ENCODE measurements at regions not wholly inside any gene's neighbourhood (a gene's known extent, or its start where the extent isn't known, plus 50 kb on each side); places are given as distances from the start of the nearest gene placed in this dataset.
"Not testable (repeated sequence)": the region's sequence is repeated elsewhere in the genome, so short reads cannot be mapped to it uniquely, and the experiment has no call there.

GRCh38 chr1:79519084-79519760 lies 512.7 kb upstream of the ADGRL4 start:
- no peak for FAIRE-seq

- no peak for FAIRE-seq
Observed at GRCh38 chr1:79517470-79518224, 511.1 kb upstream of the ADGRL4 start.

DNA sequence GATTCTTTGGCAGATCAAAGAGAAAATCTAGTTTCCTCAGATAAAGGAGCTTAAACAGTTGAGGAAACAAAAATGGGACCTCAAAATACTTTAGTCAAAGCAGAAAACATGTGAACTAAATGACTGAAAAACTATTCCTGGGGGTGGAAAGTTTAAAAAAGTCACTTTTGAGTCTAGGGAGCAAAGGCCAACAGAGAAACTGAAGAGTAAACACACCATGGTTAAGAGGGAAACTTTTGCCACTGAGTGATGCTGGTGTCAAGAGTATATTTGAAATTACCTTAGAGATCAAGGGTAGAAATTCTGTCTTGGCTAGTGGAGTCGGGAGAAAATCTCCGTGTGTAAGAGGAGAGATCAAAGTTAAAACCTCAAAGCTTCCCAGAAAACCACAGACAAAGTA lies 501.2 kb upstream of the ADGRL4 start:
- FAIRE-seq, result no peak

GRCh38 chr1:79501153-79501552 lies 494.6 kb upstream of the ADGRL4 start:
- FAIRE-seq, result no peak

DNA sequence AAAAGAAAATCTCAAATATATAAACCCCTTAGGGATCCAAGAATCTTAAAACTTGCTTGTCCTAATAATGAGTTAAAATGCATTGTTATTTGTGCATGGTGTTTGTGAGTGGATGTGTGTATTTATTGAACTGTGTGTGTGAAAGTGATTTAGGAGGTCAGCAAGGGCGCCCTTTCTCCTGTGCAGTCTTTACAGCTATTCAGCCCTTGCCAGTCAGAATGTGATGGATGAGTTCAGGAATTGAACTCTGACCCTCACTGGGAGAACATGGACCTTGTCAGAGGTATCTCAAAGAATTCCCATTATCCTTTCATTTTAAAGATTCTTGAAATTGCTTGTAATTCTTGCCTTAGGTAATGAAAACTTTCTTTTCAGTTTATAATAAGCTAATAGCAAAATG lies 493.0 kb upstream of the ADGRL4 start:
- FAIRE-seq, result no peak

- FAIRE-seq, result peak; percentile 54
Observed at GRCh38 chr1:79497193-79497773, 490.8 kb upstream of the ADGRL4 start.

DNA sequence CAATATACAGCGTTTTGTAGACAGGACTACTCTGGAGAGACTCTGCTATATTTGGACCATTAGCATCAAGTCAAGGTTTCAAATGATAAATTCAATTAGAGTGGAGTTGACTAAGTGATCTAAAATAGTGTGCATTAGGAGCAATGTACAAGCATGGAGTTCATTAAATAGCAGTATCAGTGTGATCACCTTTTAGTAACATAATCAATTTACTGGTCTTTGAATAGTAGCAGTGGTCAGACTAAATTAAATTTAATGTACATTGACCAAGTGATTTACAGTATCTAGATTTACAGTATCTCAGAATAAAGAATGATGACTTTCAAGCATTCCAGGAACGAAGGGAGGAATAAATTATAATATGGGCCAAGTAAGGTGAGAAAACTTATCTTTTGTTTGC lies 489.6 kb upstream of the ADGRL4 start:
- FAIRE-seq, result no peak

DNA sequence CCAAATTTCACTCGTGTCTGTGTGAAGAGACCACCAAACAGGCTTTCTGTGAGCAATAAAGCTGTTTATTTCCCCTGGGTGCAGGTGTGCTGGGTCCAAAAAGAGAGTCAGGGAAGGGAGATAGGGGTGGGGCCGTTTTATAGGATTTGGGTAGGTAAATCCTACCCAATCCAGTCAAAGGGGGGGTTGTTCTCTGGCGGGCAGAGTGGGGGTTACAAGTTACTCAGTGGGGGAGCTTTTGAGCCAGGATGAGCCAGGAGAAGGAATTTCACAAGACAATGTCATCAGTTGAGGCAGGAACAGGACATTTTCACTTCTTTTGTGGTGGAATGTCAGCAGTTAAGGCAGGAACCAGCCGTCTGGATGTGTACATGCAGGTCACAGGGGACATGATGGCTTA lies 487.2 kb upstream of the ADGRL4 start:
- not testable (repeated sequence) for FAIRE-seq

GRCh38 chr1:79488572-79489121 lies 482.1 kb upstream of the ADGRL4 start:
- not testable (repeated sequence) for FAIRE-seq

DNA sequence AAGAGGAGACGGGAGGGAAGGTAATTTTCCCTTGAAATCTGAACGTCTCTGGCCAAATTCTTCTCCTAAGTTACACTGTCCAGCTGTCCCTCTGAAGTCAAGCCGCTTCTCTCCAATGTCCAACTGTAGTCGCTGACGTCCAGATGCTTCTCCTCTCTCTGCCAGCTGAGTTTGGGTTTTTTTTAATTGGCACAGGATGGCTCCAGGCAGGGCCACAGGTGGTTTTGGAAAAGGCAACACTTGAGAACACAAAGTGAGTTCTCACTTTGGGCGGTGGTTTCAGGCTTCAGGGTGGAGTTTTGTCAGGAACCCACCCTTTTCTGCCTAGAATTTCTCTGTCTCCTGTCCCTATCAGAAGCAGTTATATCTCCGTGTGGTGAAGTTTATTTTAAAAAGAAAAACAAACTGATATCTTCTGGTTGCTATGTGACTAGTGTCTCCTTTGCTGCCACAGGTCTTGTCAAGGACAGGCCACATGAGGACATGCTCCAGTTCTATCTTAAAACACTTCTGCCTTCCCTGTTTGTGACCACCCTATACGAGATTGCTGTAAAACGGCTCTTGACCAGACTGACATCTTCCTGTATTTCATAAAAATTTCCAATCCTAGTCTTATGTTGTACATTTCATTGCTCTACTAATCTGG lies 472.3 kb upstream of the ADGRL4 start:
- FAIRE-seq, result no peak

DNA sequence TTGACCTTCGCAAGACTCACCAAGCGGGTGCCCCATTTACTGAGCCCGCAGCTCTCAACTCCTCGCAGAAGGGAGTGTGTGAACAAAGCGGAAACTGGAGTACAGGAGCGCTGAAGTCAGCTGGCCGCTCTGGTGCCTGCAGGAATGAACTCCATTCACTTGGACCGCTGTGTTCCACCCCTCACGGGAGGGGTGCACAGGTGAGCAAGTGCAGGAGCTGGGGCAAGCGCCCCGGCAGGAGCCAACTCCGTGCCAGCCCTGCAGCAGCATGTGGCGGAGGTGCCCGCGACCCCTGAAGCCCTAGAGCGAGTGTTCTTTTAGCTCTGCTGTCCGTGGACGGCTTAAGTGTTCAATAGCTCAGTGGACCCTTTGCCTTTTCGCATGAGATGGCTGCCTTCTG lies 471.6 kb upstream of the ADGRL4 start:
- no peak for FAIRE-seq

GRCh38 chr1:79472067-79472656 lies 465.6 kb upstream of the ADGRL4 start:
- FAIRE-seq, result no peak

DNA sequence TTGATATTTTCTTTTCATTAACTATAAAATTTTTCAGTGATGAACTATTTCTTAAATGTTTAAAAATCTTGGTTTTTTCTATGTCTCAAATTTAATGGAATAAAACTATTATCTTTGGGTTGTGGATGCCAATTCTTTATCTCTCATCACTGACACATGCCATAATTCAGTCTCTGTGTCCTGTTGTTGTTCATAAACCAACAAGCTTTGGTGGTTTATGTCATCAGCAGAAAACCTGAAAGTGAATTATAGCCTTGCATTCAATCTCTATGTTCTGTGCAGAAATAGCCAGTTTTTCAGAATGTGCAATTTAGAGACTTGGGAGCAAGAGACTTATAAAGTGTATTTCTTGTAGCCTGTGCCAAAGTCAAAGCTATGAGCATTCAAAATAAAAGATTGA lies 462.6 kb upstream of the ADGRL4 start:
- no peak for FAIRE-seq

- no peak for FAIRE-seq
Observed at GRCh38 chr1:79460773-79461436, 454.4 kb upstream of the ADGRL4 start.

DNA sequence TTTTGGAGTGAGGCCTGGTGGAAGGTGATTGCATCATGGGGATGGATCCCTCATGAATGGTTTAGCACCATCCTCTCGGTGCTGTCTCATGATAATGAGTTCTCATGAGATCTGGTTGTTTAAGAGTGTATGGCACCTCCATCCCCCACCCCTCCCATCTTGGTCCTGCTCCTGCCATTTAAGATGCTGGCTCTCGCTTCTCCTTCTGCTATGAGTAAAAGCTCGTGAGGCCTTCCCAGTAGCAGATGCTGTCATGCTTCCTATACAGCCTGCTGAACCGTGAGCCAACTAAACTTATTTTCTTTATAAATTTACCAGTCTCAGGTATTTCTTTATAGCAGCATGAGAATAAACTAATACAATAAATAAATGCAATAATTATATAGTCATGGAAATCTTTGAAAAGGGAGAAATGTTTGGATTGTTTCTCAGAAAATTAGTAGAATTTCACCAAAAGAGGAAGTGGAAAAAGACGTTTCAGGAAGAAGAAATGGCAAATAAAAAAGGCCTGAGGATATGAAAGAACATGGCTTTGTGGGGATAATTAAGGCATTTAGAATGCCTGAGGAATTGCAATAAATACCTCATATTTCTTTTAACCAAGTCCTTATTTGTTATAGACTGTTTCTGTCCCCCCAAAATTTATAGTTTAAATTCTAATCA lies 451.2 kb upstream of the ADGRL4 start:
- FAIRE-seq, result no peak

GRCh38 chr1:79448426-79448825 lies 441.9 kb upstream of the ADGRL4 start:
- FAIRE-seq, result no peak

GRCh38 chr1:79441238-79441637 lies 434.7 kb upstream of the ADGRL4 start:
- FAIRE-seq, result no peak

DNA sequence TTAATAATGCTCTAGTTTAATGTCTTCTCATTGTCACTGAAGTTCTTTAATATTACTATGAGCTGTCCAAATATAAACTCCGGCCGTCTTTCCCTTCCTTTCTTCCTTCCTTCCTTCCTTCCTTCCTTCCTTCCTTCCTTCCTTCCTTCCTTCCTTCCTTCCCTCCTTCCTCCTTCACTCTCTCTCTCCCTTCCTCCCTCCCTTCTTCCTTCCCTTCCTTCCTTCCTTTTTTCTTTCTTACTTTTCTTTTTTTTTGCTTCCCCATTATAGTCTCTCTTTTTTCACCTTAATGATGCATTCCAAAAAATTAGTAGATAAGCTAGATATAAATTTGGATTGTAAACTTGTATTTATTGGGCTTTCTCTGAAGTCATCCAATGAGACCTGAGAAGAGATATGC lies 431.0 kb upstream of the ADGRL4 start:
- FAIRE-seq, result no peak

- no peak for FAIRE-seq
Observed at GRCh38 chr1:79431340-79431739, 424.8 kb upstream of the ADGRL4 start.

DNA sequence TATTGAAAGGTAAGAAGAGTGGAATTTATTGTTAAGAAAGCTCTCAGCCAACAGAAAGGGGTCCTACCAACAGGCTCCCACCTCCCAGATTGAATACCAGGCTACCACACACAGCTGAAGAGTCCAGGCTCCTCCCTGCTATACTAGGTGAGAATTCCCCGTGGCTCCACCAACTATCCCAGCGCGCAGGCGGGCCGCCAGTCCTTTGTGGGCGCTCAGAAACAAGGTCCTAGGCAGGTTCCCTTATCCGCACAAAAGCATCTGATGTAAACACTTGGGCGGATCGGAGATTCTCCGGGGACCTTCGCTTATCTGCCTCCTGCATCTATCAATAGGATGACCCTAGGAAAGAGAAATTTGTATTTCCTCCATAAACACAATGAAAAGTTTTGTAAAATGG lies 423.9 kb upstream of the ADGRL4 start:
- FAIRE-seq, result no peak

GRCh38 chr1:79422726-79423125 lies 416.2 kb upstream of the ADGRL4 start:
- FAIRE-seq, result no peak

GRCh38 chr1:79398501-79398900 lies 392.0 kb upstream of the ADGRL4 start:
- FAIRE-seq, result no peak

Measured in G401.6 (cell line).